ENCODE measurements at regions not wholly inside any gene's neighbourhood (a gene's known extent, or its start where the extent isn't known, plus 50 kb on each side); places are given as distances from the start of the nearest gene placed in this dataset.

- Histone ChIP-seq H3K4me3 (no peak overlapping the region), H3K27me3 (replicated peaks in 1 of 7) (peaks cover 0 to 24% (median 0%) of the 10 kb centered on the region in 7 donors), H3K4me1 (no peaks in the 10 kb centered on the region), H3K36me3 (no peaks in the 10 kb centered on the region), H3K9me3 (no peaks in the 10 kb centered on the region), H3K27ac (no peak overlapping the region)
- 67 to 79% (median 75%) methylated on average over 5 of the region's 5 CpGs for WGBS, 5 donors
- TF ChIP-seq POLR2AphosphoS5 (IDR thresholded peaks at IDR 0.05), result no peak
- TF ChIP-seq, protein P1, sequence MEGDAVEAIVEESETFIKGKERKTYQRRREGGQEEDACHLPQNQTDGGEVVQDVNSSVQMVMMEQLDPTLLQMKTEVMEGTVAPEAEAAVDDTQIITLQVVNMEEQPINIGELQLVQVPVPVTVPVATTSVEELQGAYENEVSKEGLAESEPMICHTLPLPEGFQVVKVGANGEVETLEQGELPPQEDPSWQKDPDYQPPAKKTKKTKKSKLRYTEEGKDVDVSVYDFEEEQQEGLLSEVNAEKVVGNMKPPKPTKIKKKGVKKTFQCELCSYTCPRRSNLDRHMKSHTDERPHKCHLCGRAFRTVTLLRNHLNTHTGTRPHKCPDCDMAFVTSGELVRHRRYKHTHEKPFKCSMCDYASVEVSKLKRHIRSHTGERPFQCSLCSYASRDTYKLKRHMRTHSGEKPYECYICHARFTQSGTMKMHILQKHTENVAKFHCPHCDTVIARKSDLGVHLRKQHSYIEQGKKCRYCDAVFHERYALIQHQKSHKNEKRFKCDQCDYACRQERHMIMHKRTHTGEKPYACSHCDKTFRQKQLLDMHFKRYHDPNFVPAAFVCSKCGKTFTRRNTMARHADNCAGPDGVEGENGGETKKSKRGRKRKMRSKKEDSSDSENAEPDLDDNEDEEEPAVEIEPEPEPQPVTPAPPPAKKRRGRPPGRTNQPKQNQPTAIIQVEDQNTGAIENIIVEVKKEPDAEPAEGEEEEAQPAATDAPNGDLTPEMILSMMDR (IDR thresholded peaks at IDR 0.05 in 8 of 11, conservative IDR thresholded peaks at IDR 0.05 in 3 of 11), result no peak
- TF ChIP-seq POLR2A (IDR thresholded peaks at IDR 0.05), result no peak
- intact Hi-C loops (cut with DNase I; ENCODE audit: low total_unique reads), result no loop called here
- no peak for DNase-seq
Observed at GRCh38 chr17:51512220-51512907, 252.0 kb downstream of the UTP18 start.

- Histone ChIP-seq H3K27me3 (replicated peaks in 1 of 7) (peaks cover 0 to 3% (median 0%) of the 10 kb centered on the region in 7 donors), H3K27ac (no peak overlapping the region), H3K36me3 (no peaks in the 10 kb centered on the region), H3K4me1 (no peaks in the 10 kb centered on the region), H3K9me3 (no peaks in the 10 kb centered on the region), H3K4me3 (no peak overlapping the region)
- TF ChIP-seq, protein P1 (IDR thresholded peaks at IDR 0.05 in 8 of 11, conservative IDR thresholded peaks at IDR 0.05 in 3 of 11), result no peak
- no peak for TF ChIP-seq POLR2A (IDR thresholded peaks at IDR 0.05)
- TF ChIP-seq POLR2AphosphoS5 (IDR thresholded peaks at IDR 0.05), result no peak
- intact Hi-C loops (cut with DNase I; ENCODE audit: low total_unique reads), result no loop called here
- WGBS, 5 donors, result 66 to 85% (median 78%) methylated on average over 3 of the region's 3 CpGs
- no peak for DNase-seq
Observed at GRCh38 chr17:51516924-51517323, 256.6 kb downstream of the UTP18 start.

GRCh38 chr17:51524524-51524923, 264.2 kb downstream of the UTP18 start:
- Histone ChIP-seq H3K4me1 (no peaks in the 10 kb centered on the region), H3K4me3 (no peak overlapping the region), H3K27me3 (replicated peaks in 1 of 7) (peaks cover 0 to 7% (median 0%) of the 10 kb centered on the region in 7 donors), H3K36me3 (no peaks in the 10 kb centered on the region), H3K27ac (no peak overlapping the region), H3K9me3 (peaks cover 0 to 10% (median 4%) of the 10 kb centered on the region in 8 donors)
- DNase-seq, result no peak
- 75 to 86% (median 82%) methylated on average over 1 of the region's 1 CpG for WGBS, 5 donors
- intact Hi-C loops (cut with DNase I; ENCODE audit: low total_unique reads), result no loop called here
- no peak for TF ChIP-seq POLR2AphosphoS5 (IDR thresholded peaks at IDR 0.05)
- TF ChIP-seq, protein P1 (IDR thresholded peaks at IDR 0.05 in 8 of 11, conservative IDR thresholded peaks at IDR 0.05 in 3 of 11), result no peak
- no peak for TF ChIP-seq POLR2A (IDR thresholded peaks at IDR 0.05)

- no peak for DNase-seq
- intact Hi-C loops (cut with DNase I; ENCODE audit: low total_unique reads), result no loop called here
- TF ChIP-seq, protein P1 (IDR thresholded peaks at IDR 0.05 in 8 of 11, conservative IDR thresholded peaks at IDR 0.05 in 3 of 11), result no peak
- TF ChIP-seq POLR2AphosphoS5 (IDR thresholded peaks at IDR 0.05), result no peak
- no peak for TF ChIP-seq POLR2A (IDR thresholded peaks at IDR 0.05)
- no peaks in the 10 kb centered on the region for H3K4me1 ChIP-seq
- peaks cover 0 to 10% (median 4%) of the 10 kb centered on the region in 8 donors for H3K9me3 ChIP-seq
- H3K4me3 ChIP-seq, result no peak overlapping the region
- H3K36me3 ChIP-seq, result no peaks in the 10 kb centered on the region
- H3K27ac ChIP-seq, result no peak overlapping the region
- peaks cover 0 to 7% (median 0%) of the 10 kb centered on the region in 7 donors for H3K27me3 ChIP-seq (replicated peaks in 1 of 7)
Observed at GRCh38 chr17:51526507-51526906, 266.2 kb downstream of the UTP18 start.

All from spleen (tissue), 11 donors.